ENCODE measurements at regions not wholly inside any gene's neighbourhood (a gene's known extent, or its start where the extent isn't known, plus 50 kb on each side); places are given as distances from the start of the nearest gene placed in this dataset.

DNA sequence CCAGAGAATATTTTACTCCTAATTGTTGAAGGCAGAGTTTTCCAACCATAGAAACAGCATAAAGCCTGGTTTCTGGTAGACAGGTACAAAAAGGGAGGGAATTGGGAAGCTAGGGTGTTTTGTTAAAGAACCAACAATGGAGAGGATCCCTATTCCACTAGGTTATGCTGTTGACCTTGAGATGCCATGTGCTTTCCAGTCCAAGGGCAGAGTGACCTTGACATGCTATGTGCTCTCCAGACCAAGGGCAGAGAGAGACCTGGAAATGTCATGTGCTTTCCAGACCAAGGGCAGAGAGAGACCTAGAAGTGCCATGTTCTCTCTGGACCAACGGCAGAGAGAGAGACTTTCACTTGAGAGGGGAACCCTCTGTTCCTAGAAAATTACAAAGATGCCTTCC is 1043.8 kb upstream of the FBXO33 start:
- TF ChIP-seq, protein P1, sequence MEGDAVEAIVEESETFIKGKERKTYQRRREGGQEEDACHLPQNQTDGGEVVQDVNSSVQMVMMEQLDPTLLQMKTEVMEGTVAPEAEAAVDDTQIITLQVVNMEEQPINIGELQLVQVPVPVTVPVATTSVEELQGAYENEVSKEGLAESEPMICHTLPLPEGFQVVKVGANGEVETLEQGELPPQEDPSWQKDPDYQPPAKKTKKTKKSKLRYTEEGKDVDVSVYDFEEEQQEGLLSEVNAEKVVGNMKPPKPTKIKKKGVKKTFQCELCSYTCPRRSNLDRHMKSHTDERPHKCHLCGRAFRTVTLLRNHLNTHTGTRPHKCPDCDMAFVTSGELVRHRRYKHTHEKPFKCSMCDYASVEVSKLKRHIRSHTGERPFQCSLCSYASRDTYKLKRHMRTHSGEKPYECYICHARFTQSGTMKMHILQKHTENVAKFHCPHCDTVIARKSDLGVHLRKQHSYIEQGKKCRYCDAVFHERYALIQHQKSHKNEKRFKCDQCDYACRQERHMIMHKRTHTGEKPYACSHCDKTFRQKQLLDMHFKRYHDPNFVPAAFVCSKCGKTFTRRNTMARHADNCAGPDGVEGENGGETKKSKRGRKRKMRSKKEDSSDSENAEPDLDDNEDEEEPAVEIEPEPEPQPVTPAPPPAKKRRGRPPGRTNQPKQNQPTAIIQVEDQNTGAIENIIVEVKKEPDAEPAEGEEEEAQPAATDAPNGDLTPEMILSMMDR (IDR thresholded peaks at IDR 0.05) = no peak
- TF ChIP-seq POLR2A (IDR thresholded peaks at IDR 0.05) = no peak
